HUES6 (cell line): ENCODE measurements at regions not wholly inside any gene's neighbourhood (a gene's known extent, or its start where the extent isn't known, plus 50 kb on each side); places are given as distances from the start of the nearest gene placed in this dataset.

Source experiments
- H3K27ac ChIP-seq: 2 replicates; pipeline ENCODE4 v1.7.0; 2013; ENCODE audit warnings: low read depth, mild to moderate bottlenecking, low read length, inconsistent platforms
- H3K27me3 ChIP-seq: 2 replicates; pipeline ENCODE4 v1.6.1; 2013; ENCODE audit warnings: low read length; ENCODE audit not compliant: control insufficient read depth, insufficient read depth
- H3K36me3 ChIP-seq: 2 replicates; pipeline ENCODE4 v1.6.1; 2013; ENCODE audit warnings: low read length; ENCODE audit not compliant: control insufficient read depth, insufficient read depth
- H3K4me1 ChIP-seq: 2 replicates; pipeline ENCODE4 v1.6.1; 2013; ENCODE audit warnings: low read length; ENCODE audit not compliant: control insufficient read depth, insufficient read depth
- H3K4me3 ChIP-seq: 2 replicates; pipeline ENCODE4 v1.5.1; 2013; ENCODE audit warnings: low read depth, low read length
- H3K9ac ChIP-seq: one replicate; pipeline ENCODE4 v1.6.1; 2013; ENCODE audit warnings: mild to moderate bottlenecking, low read length
- H3K9me3 ChIP-seq: 2 replicates; pipeline ENCODE4 v1.6.1; 2013; ENCODE audit warnings: low read depth, low read length; ENCODE audit not compliant: control insufficient read depth, insufficient read depth

GRCh38 chr4:152103181-152103901, 342.5 kb upstream of the GATB start:
- no peaks in the 10 kb centered on the region for H3K27me3 ChIP-seq
- H3K36me3 ChIP-seq = no peaks in the 10 kb centered on the region
- peaks cover 13% of the 10 kb centered on the region; the same call in 1 of the 2 replicates for H3K4me1 ChIP-seq
- no peak overlapping the region for H3K9ac ChIP-seq
- no peak overlapping the region for H3K27ac ChIP-seq
- no peaks in the 10 kb centered on the region for H3K9me3 ChIP-seq
- H3K4me3 ChIP-seq = no peak overlapping the region

DNA sequence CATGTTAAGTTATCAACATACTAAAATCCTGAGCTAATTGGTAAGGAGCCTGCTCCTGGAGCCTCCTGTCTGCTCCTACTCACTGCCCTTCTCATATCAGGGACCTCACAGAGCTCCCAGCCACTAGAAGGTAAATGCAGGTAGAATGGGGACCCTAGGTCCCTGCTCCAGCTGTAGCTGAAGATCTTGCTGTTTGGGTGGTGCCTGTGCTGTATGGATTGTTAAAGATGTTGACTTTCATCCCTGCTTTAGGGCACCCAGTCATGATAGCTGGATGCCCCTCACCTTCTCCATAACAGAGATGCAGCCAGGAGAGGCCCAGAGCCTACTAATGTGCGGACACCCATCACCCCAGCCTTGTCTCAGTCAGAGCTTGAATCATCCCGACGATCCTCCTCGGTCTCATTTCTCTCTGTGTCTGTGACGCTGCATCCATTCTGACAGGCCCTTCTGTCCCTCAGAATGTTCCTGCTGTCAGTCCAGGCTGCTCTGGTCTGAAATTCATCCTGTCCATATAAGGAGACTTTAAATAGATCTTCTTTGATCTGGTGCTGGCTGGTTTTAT, 341.7 kb upstream of the GATB start:
- Histone ChIP-seq H3K4me1 (peaks cover 13% of the 10 kb centered on the region; the same call in 1 of the 2 replicates), H3K36me3 (no peaks in the 10 kb centered on the region), H3K9ac (no peak overlapping the region), H3K9me3 (no peaks in the 10 kb centered on the region), H3K4me3 (no peak overlapping the region), H3K27ac (no peak overlapping the region), H3K27me3 (no peaks in the 10 kb centered on the region)

DNA sequence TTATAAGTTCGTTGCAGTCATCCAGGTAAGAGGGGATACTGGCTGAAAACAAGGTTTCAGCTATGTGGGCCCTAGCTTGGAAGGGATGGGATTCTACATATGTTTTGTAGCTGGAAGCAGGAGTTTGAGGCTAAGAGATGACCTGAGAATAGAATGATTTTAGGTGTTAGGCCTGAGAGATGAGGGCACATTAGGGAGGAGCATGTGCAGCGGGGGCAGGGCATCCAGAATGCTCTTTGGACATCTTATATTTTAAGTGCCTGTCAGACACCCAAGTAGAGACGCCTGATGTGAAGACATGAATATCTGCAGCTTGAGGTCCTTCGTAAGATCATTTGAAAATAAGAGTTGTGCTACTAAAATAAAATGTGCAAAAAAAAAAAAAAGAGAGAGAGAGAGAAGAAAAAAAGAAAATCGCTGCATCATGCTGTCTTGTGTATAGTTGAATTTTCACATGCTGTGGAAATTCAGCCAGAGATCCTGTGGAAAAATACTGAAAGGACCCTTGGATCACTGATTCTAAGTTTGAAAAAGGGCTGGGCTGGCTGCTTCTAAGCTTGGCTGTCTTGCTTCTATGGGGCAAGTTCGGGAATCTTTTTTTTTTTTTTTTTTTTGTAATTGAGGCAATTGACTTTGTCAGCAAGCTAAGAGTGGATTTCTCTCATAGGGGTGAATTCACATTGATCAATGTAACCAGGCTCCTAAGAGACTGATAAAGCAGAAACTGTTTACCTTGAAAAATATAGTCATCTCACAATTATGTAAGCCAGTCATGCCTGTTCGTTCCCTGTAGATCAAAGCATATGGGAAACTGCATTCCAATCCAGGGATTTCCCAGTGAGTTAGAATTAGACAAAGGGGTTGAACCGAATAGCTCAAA, 341.0 kb upstream of the GATB start:
- Histone ChIP-seq H3K9me3 (no peaks in the 10 kb centered on the region), H3K4me3 (no peak overlapping the region), H3K4me1 (peaks cover 13% of the 10 kb centered on the region; the same call in 1 of the 2 replicates), H3K9ac (no peak overlapping the region), H3K27me3 (no peaks in the 10 kb centered on the region), H3K27ac (no peak overlapping the region), H3K36me3 (no peaks in the 10 kb centered on the region)

DNA sequence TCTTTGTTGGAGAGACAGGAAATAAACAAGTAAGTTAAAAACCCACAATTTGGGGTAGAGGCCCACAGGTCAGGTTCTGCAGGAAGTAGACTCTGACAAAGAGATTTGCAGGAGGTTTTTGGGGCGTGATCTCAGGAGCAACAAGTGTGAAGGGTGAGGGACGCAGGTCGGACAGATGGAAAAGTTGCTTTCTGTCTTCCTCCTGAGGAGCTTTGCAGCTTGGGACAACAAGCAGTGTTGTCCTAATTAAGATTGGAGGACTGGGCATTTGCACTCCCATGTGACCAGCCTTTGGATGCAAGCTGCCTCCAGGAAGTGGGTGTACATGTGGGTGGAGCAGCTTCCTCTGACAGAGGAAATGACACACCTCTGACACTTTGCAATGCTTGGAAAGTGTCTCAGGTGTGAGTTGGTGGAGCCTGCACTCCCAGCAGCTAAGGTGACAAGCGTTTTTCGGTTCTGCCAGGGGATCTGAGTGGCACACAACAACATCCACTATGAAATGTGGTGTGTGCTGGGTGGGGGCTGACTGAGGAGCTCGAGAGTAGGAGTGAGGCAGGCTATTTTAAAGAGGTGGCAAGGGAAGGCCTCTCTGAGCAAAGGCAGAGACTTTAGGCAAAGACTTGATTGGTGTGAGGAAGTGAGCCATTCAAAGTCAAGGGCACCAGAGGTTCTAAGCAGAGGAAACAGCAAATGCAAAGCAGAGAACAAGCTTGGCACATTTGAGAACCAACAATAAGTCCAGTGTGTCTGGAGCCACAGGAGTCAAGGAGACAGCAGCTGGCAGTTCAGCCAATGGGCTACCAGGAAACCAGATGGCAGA, 339.8 kb upstream of the GATB start:
- Histone ChIP-seq H3K4me1 (peaks cover 8% of the 10 kb centered on the region; the same call in 1 of the 2 replicates), H3K27ac (no peak overlapping the region), H3K9me3 (no peaks in the 10 kb centered on the region), H3K9ac (no peak overlapping the region), H3K36me3 (no peaks in the 10 kb centered on the region), H3K27me3 (no peaks in the 10 kb centered on the region; the same call in 1 of the 2 replicates), H3K4me3 (no peak overlapping the region)

GRCh38 chr4:152099981-152100378, 339.2 kb upstream of the GATB start:
- Histone ChIP-seq H3K4me1 (peaks cover 8% of the 10 kb centered on the region; the same call in 1 of the 2 replicates), H3K9ac (no peak overlapping the region), H3K36me3 (no peaks in the 10 kb centered on the region), H3K27ac (no peak overlapping the region), H3K4me3 (no peak overlapping the region), H3K27me3 (no peaks in the 10 kb centered on the region; the same call in 1 of the 2 replicates), H3K9me3 (no peaks in the 10 kb centered on the region)

DNA sequence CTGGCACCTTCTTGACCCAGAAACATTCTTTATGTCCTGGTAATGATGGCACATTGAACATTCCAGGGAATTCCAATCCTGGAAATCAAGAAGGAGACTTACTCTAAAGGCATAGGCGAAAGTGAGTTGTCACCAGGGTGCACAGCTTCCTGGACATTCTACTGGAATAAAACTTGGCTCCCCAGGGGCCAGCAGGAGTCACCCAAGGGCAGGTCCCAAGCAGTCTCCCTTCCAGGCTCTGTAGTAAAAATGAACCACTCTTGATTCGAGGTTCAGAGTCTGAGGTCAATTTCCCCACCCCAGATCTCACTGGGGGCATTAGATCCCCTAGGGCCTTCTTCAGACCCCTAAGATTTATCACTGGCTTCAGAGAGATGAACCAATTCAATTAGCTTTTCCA, 338.7 kb upstream of the GATB start:
- Histone ChIP-seq H3K9ac (no peak overlapping the region), H3K4me3 (no peak overlapping the region), H3K36me3 (no peaks in the 10 kb centered on the region), H3K9me3 (no peaks in the 10 kb centered on the region), H3K27me3 (no peaks in the 10 kb centered on the region; the same call in 1 of the 2 replicates), H3K4me1 (peaks cover 8% of the 10 kb centered on the region; the same call in 1 of the 2 replicates), H3K27ac (no peak overlapping the region)

DNA sequence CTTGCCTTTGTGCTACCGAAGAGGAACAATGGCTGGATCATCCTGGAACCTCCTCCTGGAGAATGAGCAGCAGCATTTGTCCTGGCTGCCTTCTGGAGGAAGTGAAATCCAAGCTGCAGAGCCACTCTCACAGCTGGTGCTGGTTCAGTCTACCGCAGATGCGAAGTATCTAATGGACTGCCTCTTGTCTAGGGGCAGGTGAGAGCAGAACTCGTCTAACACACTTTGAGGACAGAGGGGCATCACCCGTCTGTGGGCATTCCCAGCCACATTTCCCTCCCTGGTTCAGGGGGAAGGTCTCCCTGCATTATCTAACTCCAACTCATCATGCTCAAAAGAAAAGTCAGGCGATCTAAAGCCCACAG, 338.2 kb upstream of the GATB start:
- Histone ChIP-seq H3K27ac (no peak overlapping the region), H3K9me3 (no peaks in the 10 kb centered on the region), H3K36me3 (no peaks in the 10 kb centered on the region), H3K9ac (no peak overlapping the region), H3K4me3 (no peak overlapping the region), H3K4me1 (peaks cover 8% of the 10 kb centered on the region; the same call in 1 of the 2 replicates), H3K27me3 (no peaks in the 10 kb centered on the region; the same call in 1 of the 2 replicates)

DNA sequence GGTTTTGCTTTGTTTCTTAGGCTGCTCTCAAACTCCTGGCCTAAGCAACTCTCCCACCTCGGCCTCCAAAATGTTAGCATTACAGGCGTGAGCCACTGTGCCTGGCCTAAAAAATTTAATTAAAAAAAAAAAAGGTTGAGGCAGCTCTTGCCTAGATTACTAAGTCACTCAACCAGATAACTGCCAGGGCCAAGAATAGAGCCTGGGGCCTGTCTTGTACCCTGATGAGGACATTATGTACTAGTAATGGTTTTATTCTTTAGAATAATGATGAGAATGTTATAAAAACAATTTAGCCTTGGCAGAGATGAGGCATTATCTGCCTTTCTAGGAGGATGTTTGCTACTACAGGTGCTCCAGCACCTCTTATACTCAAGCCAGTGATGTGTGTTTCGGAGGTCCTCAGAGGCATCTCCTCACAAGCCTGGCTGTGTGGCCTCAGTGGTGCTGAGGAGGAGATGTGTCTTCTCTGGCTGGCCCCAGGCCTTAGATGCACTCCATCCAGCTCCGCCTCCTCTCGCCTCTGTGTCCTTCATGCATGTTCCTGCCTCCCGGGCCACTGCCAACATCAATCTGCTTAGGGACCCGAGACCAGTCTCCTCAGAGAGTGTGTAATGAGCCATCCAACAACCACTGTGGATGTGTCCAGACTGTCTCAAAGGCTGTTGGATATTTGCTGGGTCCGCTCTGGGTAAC, 337.7 kb upstream of the GATB start:
- Histone ChIP-seq H3K36me3 (no peaks in the 10 kb centered on the region), H3K4me1 (peaks cover 8% of the 10 kb centered on the region; the same call in 1 of the 2 replicates), H3K4me3 (no peak overlapping the region), H3K9me3 (no peaks in the 10 kb centered on the region), H3K27ac (no peak overlapping the region), H3K27me3 (no peaks in the 10 kb centered on the region; the same call in 1 of the 2 replicates), H3K9ac (no peak overlapping the region)

- no peaks in the 10 kb centered on the region; the same call in 1 of the 2 replicates for H3K27me3 ChIP-seq
- H3K4me3 ChIP-seq = no peak overlapping the region
- H3K9ac ChIP-seq = no peak overlapping the region
- no peak overlapping the region for H3K27ac ChIP-seq
- H3K9me3 ChIP-seq = no peaks in the 10 kb centered on the region
- H3K4me1 ChIP-seq = peaks cover 4% of the 10 kb centered on the region; the same call in 1 of the 2 replicates
- no peaks in the 10 kb centered on the region for H3K36me3 ChIP-seq
Measured at GRCh38 chr4:152097371-152097770, 336.6 kb upstream of the GATB start.

DNA sequence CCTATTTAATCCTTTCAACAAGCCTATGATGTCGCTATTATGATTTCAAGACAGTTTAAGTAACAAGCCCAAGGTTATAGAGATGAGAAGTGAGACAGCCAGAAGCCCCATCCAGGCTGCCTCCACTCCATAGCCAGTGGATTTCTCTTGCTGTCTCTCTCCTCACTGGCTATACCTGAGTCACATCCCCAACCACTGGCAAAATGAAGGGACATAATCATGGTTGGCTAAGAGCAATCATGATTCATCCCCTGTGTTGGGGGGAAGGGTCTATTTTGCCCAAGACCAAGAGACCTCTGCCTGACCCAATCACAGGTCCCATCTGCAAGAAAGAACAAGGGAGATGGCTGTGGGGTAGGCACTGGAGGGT, 334.9 kb upstream of the GATB start:
- H3K4me1 ChIP-seq = no peaks in the 10 kb centered on the region
- H3K9ac ChIP-seq = no peak overlapping the region
- no peak overlapping the region for H3K4me3 ChIP-seq
- no peaks in the 10 kb centered on the region for H3K36me3 ChIP-seq
- H3K9me3 ChIP-seq = no peaks in the 10 kb centered on the region
- H3K27me3 ChIP-seq = no peaks in the 10 kb centered on the region; the same call in 1 of the 2 replicates
- no peak overlapping the region for H3K27ac ChIP-seq
